ENCODE measurements at regions not wholly inside any gene's neighbourhood (a gene's known extent, or its start where the extent isn't known, plus 50 kb on each side); places are given as distances from the start of the nearest gene placed in this dataset.

- no peak for TF ChIP-seq CTCF (conservative IDR thresholded peaks at IDR 0.05)
- no peak for TF ChIP-seq ZFX (IDR thresholded peaks at IDR 0.05)
These were observed 627.0 kb upstream of the SYT4 start for GRCh38 chr18:43904209-43904837.

GRCh38 chr18:43914018-43914417 lies 636.7 kb upstream of the SYT4 start:
- H3K27ac ChIP-seq: no peak overlapping the region
- no peak for TF ChIP-seq CTCF (conservative IDR thresholded peaks at IDR 0.05)
- no peak for TF ChIP-seq ZFX (IDR thresholded peaks at IDR 0.05)

More at GRCh38 chr18:43904209-43904837, 627.0 kb upstream of the SYT4 start:
- H3K27ac ChIP-seq: no peak overlapping the region

GRCh38 chr18:43916984-43917383 lies 639.7 kb upstream of the SYT4 start:
- TF ChIP-seq CTCF (conservative IDR thresholded peaks at IDR 0.05): no peak
- H3K27ac ChIP-seq: no peak overlapping the region

- H3K27ac ChIP-seq: no peak overlapping the region
- TF ChIP-seq CTCF (conservative IDR thresholded peaks at IDR 0.05): no peak
- TF ChIP-seq ZFX (IDR thresholded peaks at IDR 0.05): no peak
These were observed 640.2 kb upstream of the SYT4 start for GRCh38 chr18:43917520-43917919.

GRCh38 chr18:43919551-43919950 lies 642.3 kb upstream of the SYT4 start:
- H3K27ac ChIP-seq: no peak overlapping the region
- TF ChIP-seq CTCF (conservative IDR thresholded peaks at IDR 0.05) (no peak), ZFX (IDR thresholded peaks at IDR 0.05) (no peak)

- TF ChIP-seq ZFX (IDR thresholded peaks at IDR 0.05): no peak
- no peak for TF ChIP-seq CTCF (conservative IDR thresholded peaks at IDR 0.05)
- no peak overlapping the region for H3K27ac ChIP-seq
These were observed 654.1 kb upstream of the SYT4 start for GRCh38 chr18:43931439-43931838.

GRCh38 chr18:43932140-43932539 lies 654.9 kb upstream of the SYT4 start:
- TF ChIP-seq CTCF (conservative IDR thresholded peaks at IDR 0.05): no peak
- no peak for TF ChIP-seq ZFX (IDR thresholded peaks at IDR 0.05)
- H3K27ac ChIP-seq: no peak overlapping the region; the same call in 1 of the 2 replicates
